Smooth muscle cell (in vitro differentiated cells): ENCODE measurements at regions not wholly inside any gene's neighbourhood (a gene's known extent, or its start where the extent isn't known, plus 50 kb on each side); places are given as distances from the start of the nearest gene placed in this dataset.

Experiments
- DNase-seq: peaks from one replicate; lab custom pipeline; 2025; ENCODE audit not compliant: unreplicated experiment; lab: John Stamatoyannopoulos, UW
- H2AFZ ChIP-seq: fragments of 200-600 bp; sonication (generic); 2 replicates; pipeline ENCODE4 v1.6.0; 2016; ENCODE audit warnings: antibody characterized with exemption, low read depth, mild to moderate bottlenecking
- H3F3A ChIP-seq: fragments of 200-600 bp; sonication (generic); 2 replicates; pipeline ENCODE4 v1.6.0; 2017; ENCODE audit warnings: antibody characterized with exemption, low read depth
- H3K27ac ChIP-seq: fragments of 200-600 bp; sonication (generic); 2 replicates; pipeline ENCODE4 v1.5.1; 2016; ENCODE audit warnings: low read depth, mild to moderate bottlenecking
- H3K27me3 ChIP-seq: fragments of 200-600 bp; sonication (generic); 2 replicates; pipeline ENCODE4 v1.6.1; 2016; ENCODE audit warnings: low read depth, mild to moderate bottlenecking
- H3K36me3 ChIP-seq: fragments of 200-600 bp; sonication (generic); 2 replicates; pipeline ENCODE4 v1.5.1; 2016; ENCODE audit warnings: low read depth
- H3K4me1 ChIP-seq: fragments of 200-600 bp; sonication (generic); 2 replicates; pipeline ENCODE4 v1.5.1; 2016; ENCODE audit warnings: low read depth
- H3K4me2 ChIP-seq: fragments of 200-600 bp; sonication (generic); 2 replicates; pipeline ENCODE4 v1.6.0; 2016; ENCODE audit warnings: mild to moderate bottlenecking
- H3K4me3 ChIP-seq: fragments of 200-600 bp; sonication (generic); 2 replicates; pipeline ENCODE4 v1.5.1; 2016; ENCODE audit warnings: mild to moderate bottlenecking
- H3K79me2 ChIP-seq: fragments of 200-600 bp; sonication (generic); 2 replicates; pipeline ENCODE4 v1.6.0; 2016; ENCODE audit warnings: low read depth, mild to moderate bottlenecking
- H3K9ac ChIP-seq: fragments of 200-600 bp; sonication (generic); 2 replicates; pipeline ENCODE4 v1.6.0; 2016; ENCODE audit warnings: low read depth
- H3K9me3 ChIP-seq: fragments of 200-600 bp; sonication (generic); replicated peaks from 2 replicates; pipeline ENCODE4 v1.5.1; 2016; ENCODE audit warnings: low read depth
- H4K20me1 ChIP-seq: fragments of 200-600 bp; sonication (generic); 2 replicates; pipeline ENCODE4 v1.6.0; 2016; ENCODE audit warnings: low read depth
- WGBS: methylation state at CpG from one replicate; pipeline ENCODE4 v1.1.7; 2016; ENCODE audit warnings: low lambda C conversion rate; 5-methylcytosine and 5-hydroxymethylcytosine counted together
- TF ChIP-seq, protein P1 (sequence below): fragments of 200-600 bp; sonication (generic); IDR thresholded peaks from 2 replicates; pipeline ENCODE4 v1.5.1; 2017; ENCODE audit warnings: borderline replicate concordance, mild to moderate bottlenecking, antibody characterized with exemption; ENCODE audit not compliant: insufficient read depth, poor library complexity, severe bottlenecking

DNA sequence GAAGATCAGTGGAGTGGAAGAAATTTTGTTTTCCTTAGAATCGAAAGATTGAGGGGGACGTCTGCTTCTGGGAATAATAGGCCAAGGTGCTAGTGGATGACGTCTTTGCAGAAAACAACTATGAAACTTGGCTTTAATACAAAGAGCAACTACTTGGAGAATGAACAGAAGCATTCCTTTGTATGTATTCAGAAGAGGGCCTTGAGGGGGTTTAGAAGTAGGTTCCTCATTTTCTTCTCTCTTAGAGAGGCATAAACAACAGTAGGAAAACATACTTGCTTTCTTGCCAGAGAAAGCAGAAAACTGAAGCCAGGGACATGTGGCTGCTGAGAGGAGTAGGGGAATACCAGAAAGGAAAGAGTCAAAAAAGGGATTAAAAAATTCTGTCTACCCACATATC lies 167.8 kb downstream of the ZNF330 start:
- Histone ChIP-seq H3K36me3 (no peaks in the 10 kb centered on the region), H3K4me1 (no peaks in the 10 kb centered on the region), H3F3A (no peaks in the 10 kb centered on the region), H3K4me3 (no peak overlapping the region), H3K4me2 (no peak overlapping the region), H4K20me1 (no peaks in the 10 kb centered on the region), H2AFZ (no peak overlapping the region), H3K9me3 (no peaks in the 10 kb centered on the region), H3K9ac (no peak overlapping the region), H3K27ac (no peak overlapping the region), H3K27me3 (no peaks in the 10 kb centered on the region), H3K79me2 (no peaks in the 10 kb centered on the region)
- TF ChIP-seq, protein P1, sequence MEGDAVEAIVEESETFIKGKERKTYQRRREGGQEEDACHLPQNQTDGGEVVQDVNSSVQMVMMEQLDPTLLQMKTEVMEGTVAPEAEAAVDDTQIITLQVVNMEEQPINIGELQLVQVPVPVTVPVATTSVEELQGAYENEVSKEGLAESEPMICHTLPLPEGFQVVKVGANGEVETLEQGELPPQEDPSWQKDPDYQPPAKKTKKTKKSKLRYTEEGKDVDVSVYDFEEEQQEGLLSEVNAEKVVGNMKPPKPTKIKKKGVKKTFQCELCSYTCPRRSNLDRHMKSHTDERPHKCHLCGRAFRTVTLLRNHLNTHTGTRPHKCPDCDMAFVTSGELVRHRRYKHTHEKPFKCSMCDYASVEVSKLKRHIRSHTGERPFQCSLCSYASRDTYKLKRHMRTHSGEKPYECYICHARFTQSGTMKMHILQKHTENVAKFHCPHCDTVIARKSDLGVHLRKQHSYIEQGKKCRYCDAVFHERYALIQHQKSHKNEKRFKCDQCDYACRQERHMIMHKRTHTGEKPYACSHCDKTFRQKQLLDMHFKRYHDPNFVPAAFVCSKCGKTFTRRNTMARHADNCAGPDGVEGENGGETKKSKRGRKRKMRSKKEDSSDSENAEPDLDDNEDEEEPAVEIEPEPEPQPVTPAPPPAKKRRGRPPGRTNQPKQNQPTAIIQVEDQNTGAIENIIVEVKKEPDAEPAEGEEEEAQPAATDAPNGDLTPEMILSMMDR, result no peak
- DNase-seq, result no peak
- 90% methylated on average over 3 of the region's 3 CpGs for WGBS

DNA sequence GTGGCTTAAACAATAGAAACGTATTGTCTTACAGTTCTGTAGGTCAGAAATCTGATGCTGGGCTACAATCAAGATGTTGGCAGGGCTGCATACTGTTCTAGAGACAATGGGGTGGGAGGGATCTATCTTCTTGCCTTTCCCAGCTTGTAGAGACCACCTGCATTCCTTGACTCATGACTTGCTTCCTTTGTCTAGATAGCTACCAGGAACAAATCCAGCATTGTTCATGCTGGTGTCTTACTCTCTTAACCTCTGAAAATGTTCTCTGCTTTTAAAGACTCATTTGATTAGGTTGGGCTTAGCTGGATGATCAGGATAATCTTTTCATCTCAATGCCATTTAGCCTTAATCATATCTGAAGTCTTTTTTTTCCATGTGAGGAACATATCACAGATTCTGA lies 169.0 kb downstream of the ZNF330 start:
- Histone ChIP-seq H3K9me3 (no peaks in the 10 kb centered on the region), H3K27ac (no peak overlapping the region), H3K4me1 (no peaks in the 10 kb centered on the region), H3K9ac (no peak overlapping the region), H3K79me2 (no peaks in the 10 kb centered on the region), H3F3A (no peaks in the 10 kb centered on the region), H3K4me3 (no peak overlapping the region), H4K20me1 (no peaks in the 10 kb centered on the region), H3K27me3 (no peaks in the 10 kb centered on the region), H3K36me3 (no peaks in the 10 kb centered on the region), H3K4me2 (no peak overlapping the region), H2AFZ (no peak overlapping the region)
- 72% methylated on average over 1 of the region's 1 CpG for WGBS
- TF ChIP-seq, protein P1, result no peak
- DNase-seq, result no peak

DNA sequence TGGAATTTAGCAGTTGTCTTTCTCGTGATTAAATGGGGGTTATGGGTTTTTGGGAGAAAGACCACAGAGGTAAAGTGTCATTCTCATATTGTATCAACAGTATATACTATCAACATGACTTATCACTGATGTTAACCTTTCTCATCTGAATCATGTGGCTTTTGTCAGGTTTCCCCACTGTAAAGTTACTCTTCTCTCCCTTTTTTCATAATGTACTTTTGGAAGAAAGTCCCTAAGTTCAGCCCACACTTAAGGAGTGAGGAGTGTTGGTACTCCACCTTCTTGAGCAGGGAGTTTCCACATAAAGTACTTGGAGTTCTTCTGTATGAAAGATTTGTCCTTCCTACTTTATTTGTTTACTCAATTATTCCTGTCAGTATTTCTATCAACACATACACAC lies 169.9 kb downstream of the ZNF330 start:
- H3K9ac ChIP-seq, result no peak overlapping the region
- no peaks in the 10 kb centered on the region for H4K20me1 ChIP-seq
- H3K36me3 ChIP-seq, result no peaks in the 10 kb centered on the region
- no peaks in the 10 kb centered on the region for H3K4me1 ChIP-seq
- H3K4me2 ChIP-seq, result no peak overlapping the region
- H3K27ac ChIP-seq, result no peak overlapping the region
- 77% methylated on average over 1 of the region's 1 CpG for WGBS
- no peak for DNase-seq
- H3K9me3 ChIP-seq, result no peaks in the 10 kb centered on the region
- H3F3A ChIP-seq, result no peaks in the 10 kb centered on the region
- TF ChIP-seq, protein P1, result no peak
- H3K27me3 ChIP-seq, result no peaks in the 10 kb centered on the region
- no peaks in the 10 kb centered on the region for H3K79me2 ChIP-seq
- H3K4me3 ChIP-seq, result no peak overlapping the region
- no peak overlapping the region for H2AFZ ChIP-seq

DNA sequence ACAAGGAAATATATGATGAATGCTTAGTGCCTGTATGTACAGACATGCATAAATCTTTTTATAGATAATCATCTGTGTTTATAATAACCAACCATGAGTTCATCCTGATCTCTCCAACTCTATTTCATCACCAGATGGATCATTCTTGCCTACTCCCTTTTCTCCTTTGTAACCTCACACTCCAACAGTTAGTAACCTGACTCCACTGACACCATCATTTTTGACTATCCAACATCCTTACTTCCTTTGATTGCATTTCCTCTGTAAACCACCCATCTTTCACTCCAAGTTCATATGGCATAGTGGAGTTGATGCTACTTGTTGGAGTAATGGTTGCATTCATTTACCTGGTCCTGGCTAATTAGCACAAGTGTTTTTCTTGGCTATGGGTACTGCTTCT lies 170.6 kb downstream of the ZNF330 start:
- H3F3A ChIP-seq, result no peaks in the 10 kb centered on the region
- H2AFZ ChIP-seq, result no peak overlapping the region
- H3K4me3 ChIP-seq, result no peak overlapping the region
- no peak for DNase-seq
- no peak overlapping the region for H3K9ac ChIP-seq
- no peaks in the 10 kb centered on the region for H3K79me2 ChIP-seq
- no peak overlapping the region for H3K4me2 ChIP-seq
- no peaks in the 10 kb centered on the region for H3K9me3 ChIP-seq
- TF ChIP-seq, protein P1, result no peak
- no peaks in the 10 kb centered on the region for H4K20me1 ChIP-seq
- no peak overlapping the region for H3K27ac ChIP-seq
- no peaks in the 10 kb centered on the region for H3K4me1 ChIP-seq
- no peaks in the 10 kb centered on the region for H3K36me3 ChIP-seq
- no peaks in the 10 kb centered on the region for H3K27me3 ChIP-seq
